Gastroesophageal sphincter (tissue), 3 donors: ENCODE measurements at regions not wholly inside any gene's neighbourhood (a gene's known extent, or its start where the extent isn't known, plus 50 kb on each side); places are given as distances from the start of the nearest gene placed in this dataset.

Experiments used
- CTCF ChIP-seq, 4 experiments: fragments of 200-600 bp in 2 of 4; fragments of 450-650 bp in 2 of 4; sonication (generic) in 1 of 4; IDR thresholded peaks; one replicate each; pipeline ENCODE4 v1.5.1; 2017 to 2019; ENCODE audit warnings: antibody characterized with exemption in 4 of 4, mild to moderate bottlenecking in 2 of 4, moderate library complexity in 2 of 4
- EP300 ChIP-seq: sonication (generic); formaldehyde crosslinking; IDR thresholded peaks from one replicate; pipeline ENCODE4 v1.6.1; 2017; ENCODE audit warnings: antibody characterized with exemption, mild to moderate bottlenecking
- POLR2AphosphoS5 ChIP-seq: sonication (generic); formaldehyde crosslinking; IDR thresholded peaks from one replicate; pipeline ENCODE4 v1.6.1; 2017; ENCODE audit warnings: antibody characterized with exemption

- TF ChIP-seq CTCF (IDR thresholded peaks at IDR 0.05), result no peak
- no peak for TF ChIP-seq POLR2AphosphoS5
- TF ChIP-seq EP300, result no peak
These were observed 513.0 kb downstream of the TMEM121 start for GRCh38 chr14:106039400-106039799.
